Stimulated activated CD8-positive, alpha-beta memory T cell treated with anti-CD3 and anti-CD28 coated beads, Interleukin-12 subunit alpha, Interleukin-12 subunit beta, amount 100 ng/mL, for 24 hours (primary cell): ENCODE measurements at regions not wholly inside any gene's neighbourhood (a gene's known extent, or its start where the extent isn't known, plus 50 kb on each side); places are given as distances from the start of the nearest gene placed in this dataset.

ENCODE experiments used
- DNase-seq: peaks from one replicate; pipeline ENCODE4 v3.0.0-alpha.2; 2020; ENCODE audit errors: extremely low read depth

DNA sequence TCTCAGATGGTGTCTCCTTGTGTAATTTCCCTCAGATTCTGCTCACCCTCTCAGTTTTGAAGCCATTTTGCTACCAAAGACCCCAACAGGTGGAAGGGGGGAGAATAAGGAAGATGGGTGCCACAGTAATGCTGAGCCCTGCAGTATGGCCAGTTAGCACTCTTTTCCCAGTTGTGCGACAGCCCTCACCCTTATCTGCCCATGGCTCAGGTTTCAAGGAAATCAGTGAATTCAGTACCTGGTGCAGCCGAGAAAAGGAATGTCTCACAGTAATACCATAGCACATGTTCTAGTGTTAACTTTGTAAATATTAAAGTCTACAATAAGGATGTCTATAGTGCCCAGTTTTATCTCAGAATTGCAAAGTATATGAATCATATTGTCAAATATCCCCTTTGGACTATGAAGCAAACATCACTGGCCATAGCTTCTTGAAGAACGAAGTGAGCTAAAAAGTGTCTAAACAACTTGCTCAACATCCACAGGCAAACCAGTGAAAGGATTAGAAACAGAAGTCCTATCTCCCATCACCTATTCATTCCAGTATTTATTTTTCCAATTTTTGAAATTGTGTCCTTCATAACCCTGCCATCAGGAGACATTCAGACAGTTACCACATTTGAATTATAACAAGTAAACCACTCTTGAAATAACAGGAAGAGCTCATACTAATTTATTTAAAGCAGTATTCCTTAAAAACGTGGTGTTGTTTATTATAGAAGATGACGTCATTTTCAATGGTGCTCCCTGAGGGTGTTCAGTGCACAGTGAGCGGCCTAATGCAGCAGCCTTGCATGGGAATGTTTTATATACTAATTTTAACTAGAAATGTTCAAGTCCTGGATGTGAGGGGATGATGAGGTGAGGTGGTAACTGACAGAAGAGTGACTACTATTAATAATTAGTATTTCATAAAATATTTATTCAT is 366.2 kb downstream of the TFAP2A start:
- no peak for DNase-seq

DNA sequence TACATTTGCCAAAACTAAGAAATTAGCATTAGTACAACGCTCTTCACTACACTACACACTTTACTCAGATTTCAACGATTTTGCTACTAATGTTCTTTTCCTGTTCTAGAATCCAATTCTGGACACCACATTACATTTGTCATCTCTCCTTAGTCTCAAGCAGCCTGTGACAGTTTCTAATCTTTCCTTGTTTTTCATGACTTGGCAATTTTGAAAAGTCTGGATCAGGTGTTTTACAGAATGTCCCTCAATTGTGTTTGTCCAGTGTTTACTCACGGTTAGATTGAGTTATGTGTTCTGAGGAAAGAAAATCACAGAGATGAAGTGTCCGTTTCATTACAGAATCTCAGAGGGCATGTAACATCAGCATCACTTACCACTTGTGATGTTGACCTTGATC is 372.6 kb downstream of the TFAP2A start:
- DNase-seq = no peak

DNA sequence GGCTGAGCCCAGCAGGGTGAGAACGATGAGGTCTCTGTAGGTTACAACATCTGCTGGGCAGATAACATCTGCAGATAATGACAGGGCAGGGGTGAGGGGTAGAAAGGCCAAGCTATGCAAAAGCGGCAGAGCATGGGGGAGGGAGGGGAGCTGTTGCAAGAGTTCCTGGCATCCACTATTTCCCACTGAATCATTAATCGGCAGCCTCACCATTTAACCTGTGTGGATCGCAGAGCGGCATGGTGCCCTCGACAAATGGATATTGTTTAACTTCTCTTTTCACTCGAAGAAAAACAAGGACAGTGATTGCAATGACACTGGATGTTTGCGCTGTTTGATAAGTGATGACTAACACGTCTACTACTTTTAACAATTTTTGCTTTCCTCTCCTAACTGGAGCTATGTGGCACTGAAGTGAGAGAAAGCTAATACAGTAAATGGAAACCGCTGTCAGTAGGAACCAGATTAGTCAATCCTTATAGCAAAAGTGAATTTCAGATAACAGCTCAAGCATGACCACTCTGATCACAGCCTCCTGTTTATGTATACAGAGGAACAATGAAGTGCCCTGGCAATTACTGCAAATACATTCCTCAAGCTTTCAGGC is 381.5 kb downstream of the TFAP2A start:
- no peak for DNase-seq

DNA sequence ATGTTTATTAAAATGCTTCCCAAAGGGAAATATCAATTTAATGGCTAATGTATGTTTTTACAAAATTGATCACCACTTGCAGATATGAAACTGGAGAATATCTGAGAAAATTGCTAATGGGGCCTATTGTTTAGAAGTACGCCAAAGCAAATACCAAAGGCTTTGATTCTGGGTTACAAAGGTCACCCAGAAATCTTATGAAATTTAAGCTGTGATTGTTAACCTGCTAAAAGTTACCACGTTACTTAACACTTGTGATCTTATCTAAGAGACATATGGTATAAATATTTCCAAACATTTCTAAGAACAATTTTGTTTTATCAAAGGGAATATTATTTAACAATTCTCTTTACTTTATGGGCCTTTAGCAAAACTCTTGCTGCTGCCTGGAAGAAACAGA is 383.3 kb downstream of the TFAP2A start:
- no peak for DNase-seq

GRCh38 chr6:10030942-10031537 is 383.8 kb downstream of the TFAP2A start:
- DNase-seq = no peak

DNA sequence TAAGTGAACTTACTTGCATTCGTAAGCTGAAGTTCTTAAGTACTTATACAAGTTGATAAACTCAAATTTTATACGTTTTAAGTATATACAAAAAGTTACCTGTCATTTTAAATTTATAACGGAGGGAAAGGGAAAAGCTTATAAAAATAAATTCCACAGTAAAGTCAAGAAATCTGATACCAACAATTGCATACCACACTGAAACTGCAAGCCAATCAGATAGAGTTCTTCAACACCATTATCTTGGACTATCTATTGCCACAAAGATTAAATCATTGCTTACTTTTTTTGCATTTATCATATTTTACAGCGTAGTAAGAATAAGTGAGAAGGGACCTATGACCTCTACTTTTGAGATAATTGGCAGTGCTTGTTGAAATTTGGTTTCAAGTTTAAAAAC is 386.7 kb downstream of the TFAP2A start:
- no peak for DNase-seq

GRCh38 chr6:10019851-10020250 is 395.0 kb downstream of the TFAP2A start:
- no peak for DNase-seq

- no peak for DNase-seq
Measured at GRCh38 chr6:10014557-10014956, 400.3 kb downstream of the TFAP2A start.

GRCh38 chr6:10000551-10000950 is 414.3 kb downstream of the TFAP2A start:
- DNase-seq = no peak

DNA sequence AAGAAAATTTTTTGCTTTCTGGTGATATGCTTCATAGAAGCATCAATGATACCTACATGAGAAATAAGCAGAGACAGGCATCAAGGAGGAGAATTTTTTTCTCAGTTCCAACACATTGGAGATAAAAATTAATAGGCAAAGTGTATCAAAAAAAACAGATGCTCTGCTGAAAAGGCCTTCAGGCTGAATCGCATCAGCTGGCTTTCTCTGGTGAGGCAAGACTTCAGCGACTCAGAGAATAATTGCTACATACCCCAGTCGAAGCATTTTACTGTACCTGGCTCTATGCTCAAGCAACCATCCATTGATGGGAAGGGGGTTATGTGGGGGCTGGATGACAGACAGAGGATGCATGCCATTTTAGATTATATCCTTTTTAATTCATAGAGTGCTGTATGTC is 415.1 kb downstream of the TFAP2A start:
- no peak for DNase-seq

GRCh38 chr6:9986273-9986672 is 428.6 kb downstream of the TFAP2A start:
- no peak for DNase-seq

- no peak for DNase-seq
Measured at GRCh38 chr6:9985481-9985880, 429.4 kb downstream of the TFAP2A start.

DNA sequence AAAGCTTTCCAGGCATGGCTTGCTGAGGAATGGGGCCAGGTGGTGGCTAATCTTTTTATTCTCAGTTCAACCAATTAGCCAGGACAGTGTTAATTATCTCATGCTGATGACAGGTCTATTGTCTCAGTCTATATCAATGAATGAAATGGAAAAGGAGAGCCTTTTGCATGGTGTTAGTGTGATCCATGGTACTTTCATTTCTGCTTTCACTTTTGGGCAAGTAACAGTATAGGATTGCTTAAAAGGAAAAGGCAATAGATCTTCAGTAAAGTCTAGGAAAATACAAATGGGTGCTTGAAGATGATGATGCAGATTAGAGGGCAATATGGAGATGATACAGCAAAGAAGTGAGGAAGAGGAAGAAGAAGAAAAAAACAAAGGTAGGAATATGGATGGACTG is 430.3 kb downstream of the TFAP2A start:
- DNase-seq = no peak

DNA sequence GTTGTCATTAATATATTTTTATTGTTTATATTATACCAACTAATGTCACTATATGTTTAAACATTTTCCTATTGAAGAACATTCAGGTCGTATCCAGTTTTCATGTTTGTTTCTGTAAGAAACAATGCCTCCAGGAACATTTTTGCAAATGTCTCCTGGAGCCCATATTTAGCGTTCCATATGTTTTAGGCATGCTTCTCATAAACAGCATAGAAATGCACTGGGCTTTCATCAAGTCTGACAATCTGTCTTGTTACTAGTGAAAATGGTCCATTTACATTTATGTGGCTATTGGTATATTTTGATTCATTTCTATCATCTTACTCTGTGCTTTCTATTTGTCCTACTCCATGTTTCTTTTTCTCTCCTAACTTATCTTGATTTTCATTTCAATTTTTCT is 431.7 kb downstream of the TFAP2A start:
- no peak for DNase-seq

GRCh38 chr6:9982215-9982614 is 432.7 kb downstream of the TFAP2A start:
- no peak for DNase-seq

DNA sequence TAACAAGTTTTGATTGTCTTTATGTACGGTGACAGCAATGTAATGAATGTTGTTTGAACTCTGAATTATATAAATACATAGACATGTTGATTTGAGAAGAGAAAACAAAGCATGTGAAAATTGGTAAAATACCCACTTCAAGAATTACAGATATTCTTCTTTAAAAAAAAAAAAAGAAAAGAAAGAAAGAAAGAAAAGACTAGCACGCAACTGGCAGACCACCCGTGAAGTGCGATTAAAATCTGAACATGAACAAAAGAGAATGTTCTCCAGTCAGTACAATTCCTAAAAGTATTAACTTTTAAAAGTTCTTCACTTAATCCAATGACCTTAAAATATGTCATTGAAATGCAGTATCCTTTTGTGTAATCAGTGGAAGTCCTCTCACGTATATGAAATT is 434.9 kb downstream of the TFAP2A start:
- no peak for DNase-seq

DNA sequence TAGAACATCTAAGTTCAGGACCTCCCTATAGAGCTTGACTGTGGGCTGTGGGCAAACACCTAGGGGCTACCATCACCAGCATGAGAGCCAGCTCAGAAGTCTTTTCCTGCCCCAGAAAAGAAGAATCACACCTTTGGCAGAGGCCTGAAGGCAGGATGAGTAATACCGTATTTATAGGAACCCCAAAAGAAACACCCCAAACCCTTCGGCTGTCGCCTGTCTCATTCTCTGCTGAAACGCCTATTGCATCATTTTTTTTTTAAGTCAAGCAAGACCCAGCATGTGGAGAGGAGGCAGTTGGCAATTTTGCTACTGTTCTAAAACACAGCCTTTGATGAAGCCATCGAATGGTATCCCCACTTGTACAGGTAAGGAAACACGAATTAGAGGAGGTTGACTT is 436.4 kb downstream of the TFAP2A start:
- no peak for DNase-seq

GRCh38 chr6:9977411-9977810 is 437.5 kb downstream of the TFAP2A start:
- DNase-seq = no peak

DNA sequence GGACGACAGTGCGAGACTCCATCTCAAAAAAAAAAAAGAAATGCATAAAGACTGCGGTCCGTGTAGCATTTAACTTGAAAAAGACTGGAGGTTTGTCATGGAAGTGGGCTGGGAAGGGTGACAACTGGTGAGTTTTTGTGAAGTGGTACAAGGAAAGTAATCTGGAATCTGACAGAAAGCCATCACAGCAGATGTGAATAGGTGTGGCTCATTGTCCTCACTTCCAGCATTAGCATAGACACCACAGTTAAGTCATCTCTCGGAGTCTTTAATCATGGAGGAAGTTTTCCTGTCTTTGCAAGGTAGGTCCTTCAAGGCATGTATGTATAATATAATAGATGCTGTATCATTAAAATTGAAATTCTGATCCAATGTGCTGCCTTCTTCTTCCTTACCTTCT is 453.2 kb downstream of the TFAP2A start:
- no peak for DNase-seq

GRCh38 chr6:9957215-9957759 is 457.6 kb downstream of the TFAP2A start:
- no peak for DNase-seq

DNA sequence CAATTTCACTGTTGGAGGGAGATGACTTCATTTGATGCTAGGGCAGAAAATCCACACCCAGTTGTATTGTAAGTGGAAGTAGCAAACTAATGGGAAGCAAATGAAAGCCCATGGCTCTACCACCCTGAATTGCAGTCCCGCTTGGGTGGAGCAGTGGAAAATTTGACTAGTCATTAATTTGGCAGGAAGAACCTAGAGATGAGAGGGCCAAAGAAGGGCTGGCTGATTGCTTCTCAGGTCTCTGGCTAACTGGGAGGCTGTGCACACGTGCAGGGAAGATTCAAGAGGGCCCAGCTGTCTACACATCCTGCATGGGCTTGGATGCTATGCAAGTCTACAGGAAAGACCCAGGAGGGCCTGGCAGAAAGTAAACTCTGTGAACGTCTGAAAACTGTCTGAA is 466.2 kb downstream of the TFAP2A start:
- no peak for DNase-seq

DNA sequence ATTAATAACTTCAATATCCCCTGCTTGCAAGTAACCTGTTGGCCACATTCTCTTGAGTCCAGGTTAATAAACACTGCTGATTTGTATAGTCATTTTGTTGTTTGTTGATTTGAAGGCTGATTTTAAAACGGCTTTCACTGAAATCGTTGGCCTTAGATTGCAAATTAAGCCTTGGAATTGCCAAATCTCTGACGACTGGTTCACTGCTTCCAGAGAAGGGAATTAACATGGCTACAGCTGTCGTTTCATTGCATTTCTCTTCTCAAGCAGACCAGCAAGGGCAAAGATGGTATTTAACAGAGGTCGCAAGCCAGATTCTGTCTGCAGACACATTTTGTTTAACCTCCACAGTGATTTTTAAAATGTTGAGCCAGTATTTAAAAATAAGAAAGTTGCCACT is 470.9 kb downstream of the TFAP2A start:
- DNase-seq = no peak

DNA sequence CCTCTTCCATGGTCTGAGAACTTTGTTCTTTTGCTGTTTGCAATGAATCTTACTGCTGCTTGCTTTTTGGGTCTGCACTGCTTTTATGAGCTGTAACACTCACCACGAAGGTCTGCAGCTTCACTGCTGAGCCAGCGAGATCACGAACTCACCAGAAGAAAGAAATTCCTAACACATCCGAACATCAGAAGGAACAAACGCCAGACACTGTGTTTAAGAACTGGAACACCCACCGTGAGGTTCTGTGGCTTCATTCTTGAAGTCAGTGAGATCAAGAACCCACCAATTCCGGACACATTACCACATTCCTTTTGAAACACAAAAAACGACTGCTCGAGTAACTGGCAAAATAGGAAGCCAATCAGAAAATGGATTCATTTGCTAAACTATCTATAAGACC is 471.8 kb downstream of the TFAP2A start:
- no peak for DNase-seq
